Kidney (tissue), 13 donors: ENCODE measurements at regions not wholly inside any gene's neighbourhood (a gene's known extent, or its start where the extent isn't known, plus 50 kb on each side); places are given as distances from the start of the nearest gene placed in this dataset.

ENCODE experiments used
- DNase-seq, 5 donors: peaks; one replicate each; pipeline ENCODE4 v3.0.0-alpha.2; 2013 to 2020
- FAIRE-seq: peaks from 2 replicates; lab custom pipeline; 2012; peaks lifted over from hg19 to GRCh38; lab: Jason Lieb, UNC
- H3K27ac ChIP-seq, 2 donors: one replicate each; pipeline ENCODE4 v1.7.0; 2013; ENCODE audit warnings: low read depth in 2 of 2, low read length in 2 of 2, inconsistent platforms in 1 of 2
- H3K27me3 ChIP-seq: one replicate; pipeline ENCODE4 v1.7.1; 2013; ENCODE audit warnings: low read length, inconsistent platforms; ENCODE audit not compliant: control insufficient read depth, insufficient read depth
- H3K36me3 ChIP-seq, 3 donors: one replicate each; pipeline versions ENCODE4 v1.7.0 to v1.7.1; 2013; ENCODE audit warnings: low read length in 3 of 3, control low read depth in 1 of 3, inconsistent platforms in 1 of 3; ENCODE audit not compliant: insufficient read depth in 3 of 3, control insufficient read depth in 2 of 3
- H3K4me1 ChIP-seq, 3 donors: one replicate each; pipeline versions ENCODE4 v1.7.0 to v1.7.1; 2013; ENCODE audit warnings: low read length in 3 of 3, inconsistent platforms in 1 of 3, low read depth in 1 of 3; ENCODE audit not compliant: control insufficient read depth in 2 of 3, insufficient read depth in 2 of 3
- H3K4me3 ChIP-seq, 3 donors: one replicate each; pipeline versions ENCODE4 v1.7.0 to v1.8.1; 2013; ENCODE audit warnings: low read length in 3 of 3, control low read depth in 1 of 3, inconsistent platforms in 1 of 3
- H3K9ac ChIP-seq, 3 donors: one replicate each; pipeline versions ENCODE4 v1.7.0 to v1.7.1; 2013; ENCODE audit warnings: low read length in 3 of 3, control low read depth in 1 of 3, inconsistent platforms in 1 of 3
- H3K9me3 ChIP-seq, 3 donors: one replicate each; pipeline versions ENCODE4 v1.7.0 to v1.7.1; 2013; ENCODE audit warnings: low read length in 3 of 3, control low read depth in 1 of 3, inconsistent platforms in 1 of 3; ENCODE audit not compliant: control insufficient read depth in 2 of 3, insufficient read depth in 1 of 3
- CTCF ChIP-seq: IDR thresholded peaks from 3 replicates; pipeline ENCODE4 v1.5.1; 2012; ENCODE audit warnings: mild to moderate bottlenecking, moderate library complexity, borderline replicate concordance; ENCODE audit not compliant: insufficient read depth; ENCODE audit errors: extremely low read depth
- intact Hi-C: fragments of 100-400 bp; cut with DNase I; formaldehyde crosslinking; loops from one replicate; pipeline ENCODE4 v1.11.1; 2022
- donor health status: control.
- donor health status: control.
- donor health status: control.
- donor health status: control.
- donor health status: control.
- donor health status: DM: yes; HTN: yes; CAD: no.
- donor health status: Normal renal cell carcinoma (clear cell type).

- Histone ChIP-seq H3K4me3 (no peak overlapping the region), H3K36me3 (no peaks in the 10 kb centered on the region), H3K4me1 (peaks cover 0 to 12% (median 6%) of the 10 kb centered on the region in 3 donors), H3K27me3 (no peaks in the 10 kb centered on the region), H3K27ac (no peak overlapping the region), H3K9ac (no peak overlapping the region), H3K9me3 (no peaks in the 10 kb centered on the region)
- FAIRE-seq: no peak
- intact Hi-C loops: no loop called here
- TF ChIP-seq CTCF: no peak
- peak in 1 of 5 donors; percentile 26 for DNase-seq
Observed at GRCh38 chr20:4066551-4066950, 51.2 kb upstream of the RNF24 start.

GRCh38 chr20:4065391-4065844 lies 50.1 kb upstream of the RNF24 start:
- intact Hi-C loops: no loop called here
- FAIRE-seq (no peak), DNase-seq (peak in 2 of 5 donors; percentile 16 to 74)
- peak overlapping the region in 1 of 2 donors; percentile 73 for H3K27ac ChIP-seq
- H3K9ac ChIP-seq: no peak overlapping the region
- H3K27me3 ChIP-seq: no peaks in the 10 kb centered on the region
- no peak for TF ChIP-seq CTCF
- H3K4me3 ChIP-seq: no peak overlapping the region
- H3K9me3 ChIP-seq: no peaks in the 10 kb centered on the region
- H3K4me1 ChIP-seq: peaks cover 0 to 12% (median 6%) of the 10 kb centered on the region in 3 donors
- no peaks in the 10 kb centered on the region for H3K36me3 ChIP-seq
